ENCODE measurements at regions not wholly inside any gene's neighbourhood (a gene's known extent, or its start where the extent isn't known, plus 50 kb on each side); places are given as distances from the start of the nearest gene placed in this dataset.
A peak's percentile ranks its signal among the peaks of the same experiment; 100 is the strongest.

DNA sequence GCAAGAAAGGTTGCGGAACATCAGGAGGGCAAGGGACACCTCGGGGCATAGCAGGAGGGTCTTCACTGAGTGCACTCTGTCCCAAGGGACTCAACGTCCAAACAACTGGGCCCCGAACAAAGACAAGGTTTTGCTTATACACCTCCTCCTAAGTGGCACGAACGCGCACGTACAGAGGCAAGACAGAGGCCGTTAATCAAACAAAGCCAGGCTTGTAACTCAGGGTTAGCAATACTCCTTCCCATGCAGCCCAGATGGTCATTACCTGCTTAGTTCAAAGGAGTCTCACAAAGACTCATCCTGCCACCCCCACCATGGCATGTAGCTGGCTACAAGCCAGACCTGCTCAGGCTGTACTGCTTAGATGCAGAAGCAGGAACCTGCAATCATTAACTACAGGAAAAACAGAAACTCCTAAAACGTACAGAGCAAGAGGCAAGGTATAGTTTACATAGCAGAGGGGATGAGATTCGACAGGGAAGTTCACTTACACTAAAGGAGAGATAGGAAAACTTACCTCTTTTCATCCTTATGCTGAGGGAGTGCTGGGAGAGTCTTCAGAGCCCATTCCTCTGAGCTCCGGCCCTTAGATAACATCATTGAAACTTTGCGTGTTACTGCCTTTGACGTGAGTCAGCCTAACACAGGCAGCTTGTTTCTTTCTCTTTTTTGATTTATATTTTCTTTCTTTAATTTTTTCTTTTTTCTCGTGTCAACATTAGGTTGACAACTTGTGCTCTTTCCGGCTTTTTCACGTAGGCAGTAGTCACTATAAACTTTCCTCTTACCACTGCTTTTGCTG is 1319.1 kb downstream of the TMEM121 start (continued):
- TF ChIP-seq ZSCAN20 (CRISPR knock-in tag; IDR thresholded peaks at IDR 0.05; ENCODE audit: borderline replicate concordance), result no peak
- TF ChIP-seq, protein P1, sequence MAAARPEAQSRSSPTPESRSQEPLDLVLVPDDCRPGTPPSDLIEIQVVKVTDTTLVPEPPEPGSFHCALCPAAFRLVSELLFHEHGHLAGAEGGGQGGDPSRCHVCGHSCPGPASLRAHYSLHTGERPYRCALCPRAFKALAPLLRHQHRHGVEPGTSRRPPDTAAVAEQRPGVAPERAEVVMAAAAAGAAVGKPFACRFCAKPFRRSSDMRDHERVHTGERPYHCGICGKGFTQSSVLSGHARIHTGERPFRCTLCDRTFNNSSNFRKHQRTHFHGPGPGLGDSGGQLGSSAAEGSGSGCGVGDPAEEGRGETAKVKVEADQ (CRISPR knock-in tag; IDR thresholded peaks at IDR 0.05; ENCODE audit: borderline replicate concordance), result 0 out of 2 replicates have a peak, but pooled peaks have one; percentile 27
- no peak for TF ChIP-seq ZNF160 (CRISPR knock-in tag; IDR thresholded peaks at IDR 0.05)
- TF ChIP-seq, protein P2, sequence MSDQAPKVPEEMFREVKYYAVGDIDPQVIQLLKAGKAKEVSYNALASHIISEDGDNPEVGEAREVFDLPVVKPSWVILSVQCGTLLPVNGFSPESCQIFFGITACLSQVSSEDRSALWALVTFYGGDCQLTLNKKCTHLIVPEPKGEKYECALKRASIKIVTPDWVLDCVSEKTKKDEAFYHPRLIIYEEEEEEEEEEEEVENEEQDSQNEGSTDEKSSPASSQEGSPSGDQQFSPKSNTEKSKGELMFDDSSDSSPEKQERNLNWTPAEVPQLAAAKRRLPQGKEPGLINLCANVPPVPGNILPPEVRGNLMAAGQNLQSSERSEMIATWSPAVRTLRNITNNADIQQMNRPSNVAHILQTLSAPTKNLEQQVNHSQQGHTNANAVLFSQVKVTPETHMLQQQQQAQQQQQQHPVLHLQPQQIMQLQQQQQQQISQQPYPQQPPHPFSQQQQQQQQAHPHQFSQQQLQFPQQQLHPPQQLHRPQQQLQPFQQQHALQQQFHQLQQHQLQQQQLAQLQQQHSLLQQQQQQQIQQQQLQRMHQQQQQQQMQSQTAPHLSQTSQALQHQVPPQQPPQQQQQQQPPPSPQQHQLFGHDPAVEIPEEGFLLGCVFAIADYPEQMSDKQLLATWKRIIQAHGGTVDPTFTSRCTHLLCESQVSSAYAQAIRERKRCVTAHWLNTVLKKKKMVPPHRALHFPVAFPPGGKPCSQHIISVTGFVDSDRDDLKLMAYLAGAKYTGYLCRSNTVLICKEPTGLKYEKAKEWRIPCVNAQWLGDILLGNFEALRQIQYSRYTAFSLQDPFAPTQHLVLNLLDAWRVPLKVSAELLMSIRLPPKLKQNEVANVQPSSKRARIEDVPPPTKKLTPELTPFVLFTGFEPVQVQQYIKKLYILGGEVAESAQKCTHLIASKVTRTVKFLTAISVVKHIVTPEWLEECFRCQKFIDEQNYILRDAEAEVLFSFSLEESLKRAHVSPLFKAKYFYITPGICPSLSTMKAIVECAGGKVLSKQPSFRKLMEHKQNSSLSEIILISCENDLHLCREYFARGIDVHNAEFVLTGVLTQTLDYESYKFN (CRISPR knock-in tag; conservative IDR thresholded peaks at IDR 0.05), result peak; percentile 91
- no peak for TF ChIP-seq ZNF775 (CRISPR knock-in tag; IDR thresholded peaks at IDR 0.05; ENCODE audit: borderline replicate concordance)
- TF ChIP-seq TGIF2 (CRISPR knock-in tag; IDR thresholded peaks at IDR 0.05), result peak; percentile 50; the same call in 1 of the 2 replicates
- no peak for TF ChIP-seq ZNF768 (CRISPR knock-in tag; IDR thresholded peaks at IDR 0.05)
- TF ChIP-seq SMARCE1 (IDR thresholded peaks at IDR 0.05; ENCODE audit: borderline replicate concordance), result no peak
- no peak for TF ChIP-seq MATR3 (CRISPR knock-in tag; IDR thresholded peaks at IDR 0.05)
- TF ChIP-seq SP4 (CRISPR knock-in tag; IDR thresholded peaks at IDR 0.05), result peak; percentile 61; the same call in 1 of the 2 replicates
- TF ChIP-seq, protein P3, sequence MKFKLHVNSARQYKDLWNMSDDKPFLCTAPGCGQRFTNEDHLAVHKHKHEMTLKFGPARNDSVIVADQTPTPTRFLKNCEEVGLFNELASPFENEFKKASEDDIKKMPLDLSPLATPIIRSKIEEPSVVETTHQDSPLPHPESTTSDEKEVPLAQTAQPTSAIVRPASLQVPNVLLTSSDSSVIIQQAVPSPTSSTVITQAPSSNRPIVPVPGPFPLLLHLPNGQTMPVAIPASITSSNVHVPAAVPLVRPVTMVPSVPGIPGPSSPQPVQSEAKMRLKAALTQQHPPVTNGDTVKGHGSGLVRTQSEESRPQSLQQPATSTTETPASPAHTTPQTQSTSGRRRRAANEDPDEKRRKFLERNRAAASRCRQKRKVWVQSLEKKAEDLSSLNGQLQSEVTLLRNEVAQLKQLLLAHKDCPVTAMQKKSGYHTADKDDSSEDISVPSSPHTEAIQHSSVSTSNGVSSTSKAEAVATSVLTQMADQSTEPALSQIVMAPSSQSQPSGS (CRISPR knock-in tag; IDR thresholded peaks at IDR 0.05), result peak; percentile 51; the same call in 1 of the 2 replicates
- TF ChIP-seq, protein P4, sequence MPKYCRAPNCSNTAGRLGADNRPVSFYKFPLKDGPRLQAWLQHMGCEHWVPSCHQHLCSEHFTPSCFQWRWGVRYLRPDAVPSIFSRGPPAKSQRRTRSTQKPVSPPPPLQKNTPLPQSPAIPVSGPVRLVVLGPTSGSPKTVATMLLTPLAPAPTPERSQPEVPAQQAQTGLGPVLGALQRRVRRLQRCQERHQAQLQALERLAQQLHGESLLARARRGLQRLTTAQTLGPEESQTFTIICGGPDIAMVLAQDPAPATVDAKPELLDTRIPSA (CRISPR knock-in tag; IDR thresholded peaks at IDR 0.05; ENCODE audit: borderline replicate concordance), result no peak
- TF ChIP-seq ZNF12 (CRISPR knock-in tag; IDR thresholded peaks at IDR 0.05), result no peak
- no peak for TF ChIP-seq MED13 (CRISPR knock-in tag; IDR thresholded peaks at IDR 0.05)
- no peak for TF ChIP-seq ATF7-NPFF (CRISPR knock-in tag; IDR thresholded peaks at IDR 0.05; ENCODE audit: low read depth)
- 0 out of 2 replicates have a peak, but pooled peaks have one; percentile 8 for TF ChIP-seq BORCS8-MEF2B (CRISPR knock-in tag; IDR thresholded peaks at IDR 0.05)
- TF ChIP-seq, protein P5, sequence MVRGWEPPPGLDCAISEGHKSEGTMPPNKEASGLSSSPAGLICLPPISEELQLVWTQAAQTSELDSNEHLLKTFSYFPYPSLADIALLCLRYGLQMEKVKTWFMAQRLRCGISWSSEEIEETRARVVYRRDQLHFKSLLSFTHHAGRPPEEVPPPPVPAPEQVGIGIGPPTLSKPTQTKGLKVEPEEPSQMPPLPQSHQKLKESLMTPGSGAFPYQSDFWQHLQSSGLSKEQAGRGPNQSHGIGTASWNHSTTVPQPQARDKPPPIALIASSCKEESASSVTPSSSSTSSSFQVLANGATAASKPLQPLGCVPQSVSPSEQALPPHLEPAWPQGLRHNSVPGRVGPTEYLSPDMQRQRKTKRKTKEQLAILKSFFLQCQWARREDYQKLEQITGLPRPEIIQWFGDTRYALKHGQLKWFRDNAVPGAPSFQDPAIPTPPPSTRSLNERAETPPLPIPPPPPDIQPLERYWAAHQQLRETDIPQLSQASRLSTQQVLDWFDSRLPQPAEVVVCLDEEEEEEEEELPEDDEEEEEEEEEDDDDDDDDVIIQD (CRISPR knock-in tag; IDR thresholded peaks at IDR 0.05; ENCODE audit: low read depth), result no peak; the same call in none of the 2 replicates
- no peak for TF ChIP-seq ZNF292 (CRISPR knock-in tag; IDR thresholded peaks at IDR 0.05; ENCODE audit: borderline replicate concordance, low read depth)
- no peak for TF ChIP-seq NONO (IDR thresholded peaks at IDR 0.05)
- no peak; the same call in none of the 2 replicates for TF ChIP-seq NONO (CRISPR knock-in tag; conservative IDR thresholded peaks at IDR 0.05)

Data from HepG2 (cell line).